Stimulated activated CD8-positive, alpha-beta memory T cell treated with anti-CD3 and anti-CD28 coated beads, Interleukin-4, amount 100 ng/mL, for 48 hours (primary cell): ENCODE measurements at regions not wholly inside any gene's neighbourhood (a gene's known extent, or its start where the extent isn't known, plus 50 kb on each side); places are given as distances from the start of the nearest gene placed in this dataset.

Experiments used
- DNase-seq: peaks from one replicate; pipeline ENCODE4 v3.0.0-alpha.2; 2020

DNA sequence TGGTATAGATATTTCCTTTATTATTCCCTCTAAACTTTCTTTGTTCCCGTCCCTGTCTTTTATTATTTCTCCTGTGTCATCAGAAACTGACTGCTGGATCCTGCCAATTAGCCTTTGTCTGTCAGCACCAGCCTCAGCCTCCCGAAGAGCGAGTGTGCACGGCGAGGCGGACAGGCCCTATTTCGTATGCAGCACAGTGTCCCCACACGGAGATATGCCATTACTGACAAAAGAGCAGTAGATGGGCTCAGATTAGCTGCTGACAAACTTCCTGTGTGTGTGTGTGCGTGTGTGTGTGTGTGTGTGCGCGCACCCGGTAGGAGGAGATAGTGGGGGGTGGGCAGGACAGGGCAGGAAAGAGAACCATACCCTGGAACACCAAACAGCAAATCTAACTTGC is 99.5 kb upstream of the ZFP64 start:
- no peak for DNase-seq

DNA sequence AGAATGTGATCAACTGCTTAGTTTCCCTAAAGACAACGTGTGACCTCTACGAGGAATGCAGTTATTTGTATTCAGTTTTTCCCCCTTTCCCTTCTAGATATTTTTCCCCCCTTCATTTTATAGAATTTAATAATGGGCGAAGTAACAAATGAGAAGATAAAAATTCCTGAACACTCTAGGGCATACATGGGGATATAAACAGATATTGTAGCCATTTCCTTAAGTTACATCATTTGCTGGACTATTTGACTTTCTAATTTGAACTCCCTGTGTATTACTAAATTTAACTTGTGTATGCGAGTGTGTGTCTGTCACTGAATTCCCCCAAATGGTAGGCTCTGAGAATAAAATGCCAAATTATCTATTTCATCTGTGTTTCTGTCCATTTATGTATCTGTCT is 99.0 kb upstream of the ZFP64 start:
- DNase-seq: no peak

DNA sequence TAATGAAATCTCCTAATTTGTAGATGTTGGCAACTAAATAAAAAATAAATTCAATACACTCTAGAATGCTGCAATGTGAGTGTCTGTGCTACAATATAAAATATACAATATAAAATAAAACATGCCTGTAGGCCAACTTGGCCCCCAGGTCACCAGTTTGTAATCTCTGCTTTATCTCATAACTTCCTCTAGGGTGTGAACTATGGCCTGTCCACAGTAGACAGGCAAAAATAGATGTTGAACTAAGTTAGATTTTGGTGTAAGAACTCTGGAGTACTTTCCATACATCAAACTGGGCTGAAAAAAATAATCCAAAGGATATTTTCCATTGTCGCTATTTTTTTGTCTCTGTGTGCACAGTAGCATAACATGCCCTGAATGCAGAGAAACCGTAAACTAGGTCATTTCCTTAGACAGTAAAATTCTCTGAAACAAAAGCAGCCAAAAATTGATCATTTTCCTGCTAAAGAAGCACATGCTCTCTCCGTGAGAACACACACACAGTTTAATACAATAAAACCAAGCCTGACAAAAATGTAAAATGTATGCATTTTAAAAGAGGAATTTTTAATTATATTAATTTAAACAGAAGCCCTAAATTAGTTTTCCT is 98.5 kb upstream of the ZFP64 start:
- no peak for DNase-seq

DNA sequence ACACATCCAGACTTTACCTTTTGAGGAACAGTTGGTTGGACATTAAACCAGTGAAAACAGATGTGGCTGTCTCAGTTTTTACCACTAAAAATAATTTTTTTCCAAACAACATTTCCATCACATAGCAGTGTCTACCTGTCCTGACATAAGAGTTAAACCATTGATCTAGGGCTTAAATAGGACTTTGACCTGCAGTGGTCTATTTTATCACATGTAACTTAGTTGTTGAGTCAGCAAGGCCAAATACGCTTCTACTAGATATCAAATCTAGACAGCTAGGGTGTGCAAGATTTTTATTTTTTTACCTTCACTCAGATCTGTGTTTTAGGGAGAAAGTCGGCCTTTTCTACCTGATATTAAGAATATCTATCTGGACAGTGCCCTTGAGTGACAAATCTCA is 88.8 kb upstream of the ZFP64 start:
- no peak for DNase-seq

DNA sequence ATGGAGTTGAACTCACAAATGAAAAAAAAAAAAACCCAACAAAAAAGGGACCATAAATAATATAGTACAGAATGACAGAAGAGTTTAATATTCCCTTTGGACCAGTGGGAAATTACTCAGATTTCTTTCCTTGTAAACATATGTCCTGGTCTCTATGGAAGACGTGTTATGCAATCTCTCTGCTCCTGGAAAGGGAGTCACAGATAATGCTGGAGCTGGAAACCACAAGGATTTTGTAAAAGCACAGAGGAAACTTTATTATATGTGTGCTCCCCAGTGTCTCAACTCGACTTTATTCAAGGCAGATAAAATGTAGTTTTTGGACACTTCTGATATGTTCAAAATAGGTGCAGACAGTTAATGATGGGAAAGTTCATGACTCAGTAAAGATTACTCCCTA is 88.1 kb upstream of the ZFP64 start:
- DNase-seq: no peak

DNA sequence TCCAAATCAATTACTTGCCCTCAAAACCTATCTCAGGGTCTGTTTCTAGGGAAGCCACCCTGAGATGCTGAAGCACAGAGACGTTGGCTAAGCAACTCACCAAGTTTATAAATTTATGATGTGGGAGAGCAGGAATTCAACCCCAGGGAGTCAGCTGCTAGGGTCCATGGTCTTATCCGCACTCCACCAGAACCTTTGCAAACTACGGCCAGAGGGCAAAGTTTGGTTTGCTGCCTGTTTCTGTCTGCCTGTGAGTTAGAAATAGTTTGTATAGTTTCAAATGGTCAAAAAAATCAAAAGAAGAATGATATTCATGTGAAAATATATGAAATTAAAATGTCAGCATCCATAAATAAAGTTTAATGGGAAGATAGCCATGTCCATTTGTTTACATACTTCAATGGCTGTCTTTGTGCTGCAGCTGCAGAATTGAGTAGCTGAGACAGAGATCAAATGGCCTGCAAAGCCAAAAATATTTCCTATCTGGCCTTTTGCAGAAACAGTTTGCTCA is 83.7 kb upstream of the ZFP64 start:
- no peak for DNase-seq

DNA sequence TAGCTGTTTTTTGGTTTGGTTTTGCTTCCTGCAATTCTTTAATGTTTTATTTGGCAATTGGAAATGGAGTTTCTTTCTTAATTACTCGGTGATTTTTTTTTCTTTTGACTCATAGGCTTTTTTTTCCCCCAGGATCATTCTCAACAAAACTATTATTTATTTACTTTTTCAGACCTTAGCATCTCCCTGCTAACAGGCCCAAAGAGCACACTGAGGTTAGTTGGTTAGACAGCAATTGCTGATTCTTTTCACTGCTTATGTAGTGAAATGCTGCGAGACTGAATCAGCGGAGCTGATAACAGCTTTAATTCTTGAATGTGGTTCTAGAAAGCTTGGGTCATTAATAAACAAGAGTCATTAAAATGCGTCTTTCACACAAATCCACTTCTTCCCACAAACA is 79.1 kb upstream of the ZFP64 start:
- no peak for DNase-seq

DNA sequence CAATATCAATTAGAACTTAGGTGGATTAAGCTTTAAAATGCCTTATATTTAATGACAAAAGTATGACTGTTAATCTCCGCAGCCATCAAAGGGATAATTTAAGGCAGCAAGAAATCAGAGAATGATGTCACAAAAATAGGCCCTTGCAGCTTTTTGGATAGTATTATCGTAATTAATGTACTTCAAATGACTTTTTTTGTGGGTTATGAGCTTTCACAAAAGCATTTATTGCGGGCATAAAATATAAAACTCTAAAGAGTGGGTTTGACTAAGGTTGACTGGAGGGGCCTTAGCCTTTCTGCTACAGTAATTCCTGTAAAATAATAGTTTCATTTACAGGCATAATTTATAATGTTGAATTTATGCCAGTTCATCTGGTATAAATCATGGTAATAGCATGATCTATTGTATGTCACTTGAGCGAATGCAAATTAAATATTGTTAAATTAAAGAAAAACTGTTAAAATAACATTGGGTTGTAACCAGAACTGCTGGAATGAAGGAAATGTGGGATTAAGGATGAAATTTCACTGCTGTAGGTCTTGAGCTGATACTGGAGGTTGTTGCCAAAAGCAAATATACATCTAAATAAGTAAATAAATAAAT is 78.5 kb upstream of the ZFP64 start:
- DNase-seq: no peak

DNA sequence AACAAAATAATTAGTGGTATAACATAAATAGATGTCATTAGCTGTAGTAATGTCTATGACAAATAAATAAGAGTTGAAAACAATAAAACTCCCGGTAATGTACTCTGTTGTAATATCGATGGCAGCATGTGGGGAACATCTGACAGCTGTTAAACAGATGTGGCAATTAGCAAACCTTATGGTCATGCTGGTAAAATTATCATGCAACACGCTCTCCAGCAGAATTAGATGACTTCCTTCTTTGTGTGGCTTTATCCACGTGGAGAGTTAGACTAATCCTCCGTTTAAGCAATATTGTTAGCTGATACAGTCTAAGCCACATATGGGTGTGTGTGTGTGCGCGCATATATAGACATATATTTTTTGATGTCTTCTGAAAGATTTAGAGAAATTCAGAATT is 77.7 kb upstream of the ZFP64 start:
- no peak for DNase-seq

DNA sequence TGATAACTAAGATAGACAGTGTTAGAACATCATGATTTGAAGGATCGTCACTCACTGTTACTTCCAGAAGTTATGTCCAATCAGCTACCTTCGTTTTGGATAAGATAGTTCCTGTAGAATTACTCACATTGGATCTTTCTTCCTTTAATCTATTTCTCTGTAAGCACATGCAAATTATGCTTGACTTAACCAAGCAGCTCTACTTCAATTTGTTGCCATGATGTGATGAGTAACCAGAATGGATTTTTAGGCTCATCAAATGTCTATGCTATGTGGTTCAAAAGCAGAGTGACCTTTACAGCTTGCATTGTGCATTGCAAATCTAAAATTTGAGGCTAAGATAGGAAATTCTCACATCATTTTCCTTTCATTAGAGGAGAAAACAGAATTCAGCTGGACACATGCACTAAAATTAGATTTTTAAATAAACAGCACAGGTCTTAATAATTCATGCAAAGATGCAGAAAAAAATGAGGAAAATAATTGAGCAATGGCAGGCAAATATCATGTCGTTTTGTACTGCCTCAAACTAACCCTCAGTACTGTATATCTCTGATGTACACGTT is 76.7 kb upstream of the ZFP64 start:
- no peak for DNase-seq

DNA sequence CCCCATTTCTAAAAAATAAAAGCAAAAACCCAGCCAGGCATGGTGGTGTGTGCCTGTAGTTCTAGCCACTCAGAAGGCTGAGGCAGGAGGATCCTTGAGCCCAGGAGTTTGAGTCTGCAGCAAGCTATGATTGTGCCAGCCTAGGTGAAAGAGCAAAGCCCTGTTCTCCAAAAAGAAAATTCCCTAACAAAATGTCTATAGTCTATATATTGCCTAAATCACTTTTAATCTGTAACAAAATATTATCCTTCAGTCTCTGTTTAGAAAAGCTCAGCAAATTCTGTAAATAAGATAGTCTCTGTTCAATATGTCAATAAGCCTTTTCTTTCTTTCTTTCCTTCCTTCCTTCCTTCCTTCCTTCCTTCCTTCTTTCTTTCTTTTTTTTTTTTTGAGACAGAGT is 75.8 kb upstream of the ZFP64 start:
- no peak for DNase-seq

DNA sequence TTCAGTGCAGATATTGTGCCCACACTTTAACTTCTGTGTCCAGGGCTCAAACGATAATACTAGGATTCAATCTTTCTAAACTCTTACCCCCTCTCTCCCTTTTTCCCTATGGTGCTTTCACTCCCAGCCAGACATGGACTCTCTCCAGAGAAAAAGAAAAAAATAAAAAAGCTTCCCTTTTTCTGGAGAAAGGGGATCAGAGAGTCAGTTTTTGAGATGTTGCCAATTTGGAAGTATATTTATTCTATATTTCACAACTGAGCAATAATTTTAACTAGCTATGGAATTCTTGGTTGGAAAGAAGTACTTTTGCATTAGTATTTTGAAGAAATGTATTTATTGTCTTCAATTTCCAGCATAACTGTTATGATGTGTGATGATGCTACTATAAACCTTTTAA is 72.2 kb upstream of the ZFP64 start:
- no peak for DNase-seq

DNA sequence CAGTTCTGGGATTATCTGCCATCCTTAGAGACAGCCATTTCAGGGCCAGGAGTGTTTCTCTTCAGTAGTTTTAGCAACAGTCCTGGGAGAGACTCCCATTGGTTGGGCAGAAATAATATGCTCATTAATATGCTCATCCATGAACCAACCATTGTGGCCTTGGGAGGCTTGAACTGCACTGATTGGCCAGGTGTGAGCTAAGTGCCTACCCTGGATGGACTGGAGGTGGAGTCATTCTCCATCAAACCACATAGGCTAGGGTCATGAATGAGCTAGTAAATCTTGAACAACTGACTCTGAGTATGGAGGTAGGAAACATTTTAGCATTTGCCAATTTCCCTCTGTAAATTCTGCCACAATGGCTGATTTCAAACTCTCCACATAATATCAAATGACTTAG is 70.2 kb upstream of the ZFP64 start:
- DNase-seq: no peak

DNA sequence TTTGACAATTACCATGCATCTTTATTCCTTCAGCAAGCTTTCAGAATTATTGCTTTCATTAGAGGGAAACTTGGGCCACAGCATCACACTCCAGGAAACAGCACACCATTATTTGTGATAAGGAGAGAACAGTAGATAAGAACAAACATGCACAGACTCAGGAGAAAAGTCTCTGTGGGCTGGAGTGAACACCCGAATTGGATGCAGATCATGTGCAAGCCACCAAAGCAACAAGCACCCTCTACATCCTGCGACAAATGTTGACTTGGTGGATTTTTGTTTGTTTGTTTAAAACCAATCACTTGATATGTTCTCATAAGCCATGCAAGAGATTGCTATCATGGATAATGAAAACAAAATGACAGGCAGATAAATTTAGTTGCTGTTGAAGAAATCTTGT is 67.7 kb upstream of the ZFP64 start:
- DNase-seq: no peak

DNA sequence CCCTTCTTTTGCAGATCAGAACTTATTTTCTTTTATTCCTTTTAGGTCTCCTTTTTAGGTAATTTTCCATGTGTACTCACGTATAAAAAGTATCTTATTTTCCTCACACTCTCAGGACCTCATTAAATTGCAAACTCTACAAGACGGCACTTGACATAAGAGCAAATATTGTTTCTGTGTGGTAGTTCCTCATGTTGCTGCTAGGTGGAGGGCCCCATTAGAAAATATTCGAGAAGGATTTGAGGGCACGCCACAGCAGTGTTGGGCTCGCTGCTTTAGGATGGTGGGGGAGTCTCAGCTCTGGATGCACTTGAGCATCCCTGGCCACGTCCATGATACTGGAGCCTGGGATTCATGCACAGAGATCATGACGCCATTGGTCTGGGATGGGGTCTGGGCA is 64.9 kb upstream of the ZFP64 start:
- DNase-seq: no peak

DNA sequence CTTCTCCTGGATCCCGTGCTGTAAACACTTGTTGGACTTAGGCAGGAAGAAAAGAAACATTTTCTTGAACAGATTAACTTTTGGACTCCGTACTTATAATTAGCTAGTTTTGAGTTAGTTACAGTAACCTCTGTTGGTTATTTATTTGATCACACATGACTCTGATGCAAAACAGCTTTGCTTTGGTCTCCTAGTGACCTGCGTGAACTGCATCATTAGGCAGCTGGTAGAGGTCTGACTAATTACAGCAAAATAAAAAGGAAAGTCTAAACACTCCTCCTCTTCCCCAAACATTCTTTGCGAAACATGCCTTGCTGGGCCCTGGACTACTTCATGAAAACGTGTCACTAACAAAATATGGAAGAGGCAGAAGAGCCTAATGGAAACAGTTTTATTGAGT is 61.1 kb upstream of the ZFP64 start:
- DNase-seq: no peak

DNA sequence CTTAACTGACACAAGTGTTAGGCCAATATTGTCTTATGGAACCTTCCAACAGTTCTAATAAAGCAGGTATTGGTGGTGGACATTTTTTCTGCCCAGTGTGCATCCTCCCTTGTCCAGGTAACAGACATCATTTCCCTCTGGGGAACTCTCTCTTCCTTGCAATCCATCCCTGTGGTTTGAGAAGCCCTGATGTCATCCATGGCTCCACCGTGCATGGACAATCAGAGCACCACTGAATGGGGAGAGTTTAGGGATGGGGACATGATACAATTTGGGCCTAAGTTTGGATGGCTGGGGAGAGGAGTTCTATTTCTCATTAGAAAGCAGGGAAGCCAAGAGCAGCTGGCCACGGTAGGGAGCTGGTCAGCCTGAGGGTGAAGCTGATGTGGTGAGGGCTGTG is 60.2 kb upstream of the ZFP64 start:
- DNase-seq: no peak

DNA sequence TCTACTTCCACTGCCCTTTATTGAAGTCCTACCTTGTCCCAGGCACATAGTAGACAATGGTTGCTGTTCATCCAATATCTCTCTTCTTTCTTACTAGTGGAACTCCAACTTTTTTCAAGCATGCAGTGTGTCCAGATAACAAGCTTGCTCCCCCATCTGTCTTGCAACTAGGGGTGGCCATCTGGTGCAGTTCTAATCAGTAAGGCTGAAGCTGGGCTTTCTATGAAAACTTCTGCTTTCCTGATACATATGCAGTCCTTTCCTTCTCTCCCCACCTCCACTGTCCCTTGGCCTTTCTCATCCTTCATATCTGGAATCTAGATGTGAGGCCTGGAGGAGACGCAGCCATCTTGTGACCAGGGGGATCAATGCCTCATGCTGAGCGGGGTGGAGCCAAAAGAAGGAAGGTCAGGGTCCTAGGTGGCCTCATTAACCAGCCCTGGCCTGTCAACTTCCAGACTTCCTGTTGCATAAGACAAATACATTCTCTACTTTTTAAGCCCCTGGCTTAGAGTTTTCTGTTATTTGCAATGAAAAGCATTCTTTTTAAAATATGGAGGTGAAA is 59.6 kb upstream of the ZFP64 start:
- DNase-seq: no peak

DNA sequence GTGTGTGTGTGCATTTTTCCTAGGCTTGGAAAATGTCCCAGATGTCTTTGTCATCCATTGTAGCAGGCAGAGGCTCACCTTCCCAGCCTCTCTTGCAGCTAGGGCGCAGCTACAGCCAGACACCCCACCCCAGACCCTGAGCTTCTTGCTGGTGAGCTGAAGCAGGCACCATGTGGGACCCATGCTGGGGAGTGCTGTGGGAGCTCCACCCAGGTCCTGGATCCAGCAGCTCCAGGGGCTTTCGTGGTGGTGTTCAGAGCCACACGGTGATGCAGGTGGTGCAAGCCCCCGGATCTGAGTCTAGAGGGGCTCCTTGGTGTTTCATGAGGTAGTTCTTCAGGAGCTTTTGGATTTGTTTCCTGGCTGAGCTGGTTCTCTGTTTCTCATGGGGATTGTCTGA is 56.0 kb upstream of the ZFP64 start:
- no peak for DNase-seq

DNA sequence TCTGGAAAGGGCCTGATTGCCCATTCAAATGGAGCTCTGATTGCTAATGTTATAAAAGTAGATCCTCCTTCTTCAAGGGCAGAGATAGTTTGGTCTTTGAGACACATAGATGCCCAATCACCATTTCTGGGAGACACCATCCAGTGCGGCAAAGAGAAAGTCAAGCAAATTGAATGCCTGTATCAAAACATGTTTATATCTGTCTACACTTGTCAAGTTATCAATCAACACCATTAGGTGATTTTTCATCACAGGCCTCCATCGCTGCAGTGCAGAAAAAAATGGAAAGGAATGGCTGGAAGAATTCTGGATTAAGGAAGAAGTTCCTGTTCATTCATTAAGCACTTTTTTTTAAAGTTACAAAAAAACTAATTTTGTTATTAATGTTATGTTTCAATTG is 54.8 kb upstream of the ZFP64 start:
- no peak for DNase-seq

DNA sequence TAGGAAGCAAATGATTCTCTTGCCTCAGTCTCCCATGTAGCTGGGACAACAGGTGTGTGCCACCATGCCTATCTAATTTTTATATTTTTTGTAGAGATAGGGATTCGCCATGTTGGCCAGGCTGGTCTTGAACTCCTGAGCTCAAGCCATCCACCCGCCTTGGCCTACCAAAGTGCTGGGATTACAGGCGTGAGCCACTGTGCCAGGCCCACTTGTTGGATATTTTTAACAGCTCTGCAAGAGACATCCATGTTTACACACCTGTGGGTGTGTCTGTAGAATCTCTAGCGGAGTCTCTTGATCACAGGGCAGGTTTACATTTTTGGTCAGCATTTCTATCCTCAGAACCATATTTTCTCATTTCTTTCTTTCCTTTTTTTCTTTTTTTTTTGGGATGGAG is 53.1 kb upstream of the ZFP64 start:
- DNase-seq: no peak

DNA sequence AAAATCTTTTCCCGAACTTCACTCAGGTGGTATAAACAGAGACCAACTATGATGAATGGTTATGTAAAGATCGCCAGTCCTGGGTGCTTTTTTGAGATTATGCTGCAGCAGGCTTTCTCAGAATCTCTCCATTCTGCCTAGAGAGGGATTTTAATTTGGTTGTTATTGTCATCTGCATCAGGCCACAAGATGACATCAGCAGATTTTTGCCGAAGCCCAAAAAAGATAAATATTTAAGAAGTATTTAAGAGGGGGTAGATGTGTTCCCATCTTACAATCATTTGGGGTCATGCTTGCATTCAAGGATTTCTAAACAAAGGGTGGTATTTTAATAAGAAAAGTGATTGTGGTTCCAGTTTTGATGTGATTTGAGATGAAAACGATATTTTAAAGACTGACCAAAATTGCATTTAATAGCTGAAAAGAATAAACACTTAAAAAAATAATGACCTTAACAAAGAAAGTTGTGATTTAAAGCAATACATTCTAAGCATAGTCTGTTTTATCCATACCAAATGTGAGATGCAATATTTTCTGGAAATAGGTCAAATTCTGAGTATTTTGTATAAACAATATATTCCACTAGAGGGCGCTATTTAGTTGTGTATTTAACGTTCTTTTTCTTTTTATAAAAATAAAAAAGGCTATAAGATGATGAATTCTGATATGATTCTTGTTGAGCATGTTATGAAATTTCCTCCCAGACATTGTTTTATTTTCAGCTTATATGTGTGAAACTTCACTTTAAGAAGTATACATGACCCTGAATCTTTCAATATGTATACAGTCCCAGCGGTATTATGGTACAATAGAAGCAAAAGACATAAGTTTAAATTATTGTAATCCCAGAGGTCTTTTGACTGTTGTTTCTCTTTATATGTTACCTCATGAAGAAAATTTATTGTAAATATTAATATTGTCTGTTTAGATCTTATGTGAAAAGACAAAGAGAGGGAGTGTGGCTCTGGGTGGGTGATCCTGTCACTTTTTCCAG is 51.0 kb upstream of the ZFP64 start:
- no peak for DNase-seq
